Neuronal stem cell (in vitro differentiated cells): ENCODE measurements at regions not wholly inside any gene's neighbourhood (a gene's known extent, or its start where the extent isn't known, plus 50 kb on each side); places are given as distances from the start of the nearest gene placed in this dataset.

Source experiments
- DNase-seq: peaks from one replicate; pipeline ENCODE4 v3.0.0-alpha.2; 2013; ENCODE audit warnings: low spot score
- H2AFZ ChIP-seq: one replicate; pipeline ENCODE4 v1.6.1; 2013; ENCODE audit warnings: mild to moderate bottlenecking, low read length, inconsistent platforms
- H2AK5ac ChIP-seq: 2 replicates; pipeline ENCODE4 v1.6.1; 2013; ENCODE audit warnings: low read depth, mild to moderate bottlenecking, inconsistent platforms, low read length, moderate library complexity, mixed read lengths
- H2BK120ac ChIP-seq: 2 replicates; pipeline ENCODE4 v1.6.1; 2013; ENCODE audit warnings: low read depth, mild to moderate bottlenecking, inconsistent platforms, low read length, moderate library complexity, mixed read lengths
- H2BK12ac ChIP-seq: one replicate; pipeline ENCODE4 v1.6.1; 2013; ENCODE audit warnings: low read length, inconsistent platforms
- H2BK15ac ChIP-seq: 2 replicates; pipeline ENCODE4 v1.6.1; 2013; ENCODE audit warnings: mild to moderate bottlenecking, low read length, inconsistent platforms, mixed read lengths
- H2BK5ac ChIP-seq: one replicate; pipeline ENCODE4 v1.6.1; 2013; ENCODE audit warnings: inconsistent platforms, mild to moderate bottlenecking, low read length, moderate library complexity
- H3K14ac ChIP-seq: one replicate; pipeline ENCODE4 v1.6.1; 2013; ENCODE audit warnings: low read length, inconsistent platforms
- H3K18ac ChIP-seq: 2 replicates; pipeline ENCODE4 v1.6.1; 2013; ENCODE audit warnings: low read length, inconsistent platforms
- H3K23ac ChIP-seq: 2 replicates; pipeline ENCODE4 v1.6.1; 2013; ENCODE audit warnings: low read depth, mild to moderate bottlenecking, mixed read lengths, low read length, inconsistent platforms; ENCODE audit not compliant: poor library complexity
- H3K27ac ChIP-seq: replicated peaks from 3 replicates; pipeline ENCODE4 v1.5.1; 2013; ENCODE audit warnings: low read length, inconsistent platforms
- H3K27me3 ChIP-seq, 3 experiments: 2 replicates each; pipeline ENCODE4 v1.6.1; 2013; ENCODE audit warnings: low read length in 3 of 3, mild to moderate bottlenecking in 2 of 3, inconsistent platforms in 1 of 3, low read depth in 1 of 3, mixed read lengths in 1 of 3, moderate library complexity in 1 of 3; ENCODE audit not compliant: control insufficient read depth in 3 of 3, insufficient read depth in 3 of 3
- H3K36me3 ChIP-seq, 2 donors: replicated peaks in 1 of 2; 2 replicates each; pipeline ENCODE4 v1.6.1; 2013; ENCODE audit warnings: low read length in 2 of 2; ENCODE audit not compliant: control insufficient read depth in 2 of 2, insufficient read depth in 2 of 2
- H3K4ac ChIP-seq: 2 replicates; pipeline ENCODE4 v1.6.1; 2013; ENCODE audit warnings: inconsistent platforms, mild to moderate bottlenecking, low read length, moderate library complexity
- H3K4me1 ChIP-seq, 2 donors: 1 replicate in 1 of 2; 2 replicates in 1 of 2; pipeline ENCODE4 v1.6.1; 2013; ENCODE audit warnings: low read length in 2 of 2, low read depth in 1 of 2; ENCODE audit not compliant: control insufficient read depth in 2 of 2, insufficient read depth in 1 of 2
- H3K4me2 ChIP-seq: one replicate; pipeline ENCODE4 v1.6.1; 2013; ENCODE audit warnings: mild to moderate bottlenecking, low read length, inconsistent platforms; ENCODE audit not compliant: insufficient read depth, poor library complexity, severe bottlenecking
- H3K4me3 ChIP-seq, 2 donors: 2 replicates each; pipeline ENCODE4 v1.5.1; 2013; ENCODE audit warnings: low read length in 2 of 2, mild to moderate bottlenecking in 2 of 2, inconsistent platforms in 1 of 2, moderate library complexity in 1 of 2
- H3K79me1 ChIP-seq: one replicate; pipeline ENCODE4 v1.6.1; 2013; ENCODE audit warnings: low read depth, mild to moderate bottlenecking, inconsistent platforms, low read length, moderate library complexity
- H3K9ac ChIP-seq: one replicate; pipeline ENCODE4 v1.6.1; 2013; ENCODE audit warnings: mild to moderate bottlenecking, low read depth, low read length, inconsistent platforms; ENCODE audit not compliant: poor library complexity
- H3K9me3 ChIP-seq, 2 donors: replicated peaks in 1 of 2; 2 replicates each; pipeline versions ENCODE3 to v1.6.1; 2013; ENCODE audit warnings: low read length in 2 of 2, mild to moderate bottlenecking in 2 of 2, inconsistent platforms in 1 of 2, low read depth in 1 of 2, mixed read lengths in 1 of 2, moderate library complexity in 1 of 2; ENCODE audit not compliant: control insufficient read depth in 2 of 2, insufficient read depth in 1 of 2
- H4K8ac ChIP-seq: one replicate; pipeline ENCODE4 v1.6.1; 2013; ENCODE audit warnings: low read depth, mild to moderate bottlenecking, inconsistent platforms, low read length, moderate library complexity
- H4K91ac ChIP-seq: one replicate; pipeline ENCODE4 v1.6.1; 2013; ENCODE audit warnings: low read length, low read depth, mild to moderate bottlenecking, inconsistent platforms; ENCODE audit not compliant: poor library complexity
- WGBS, 2 donors: extraction: QIAGEN DNeasy Blood & Tissue Kit; methylation state at CpG; one replicate each; pipeline ENCODE4 v1.1.7; 2013; ENCODE audit warnings: missing lambda C conversion rate in 2 of 2, mixed read lengths in 1 of 2; ENCODE audit not compliant: insufficient read length in 2 of 2, insufficient replicate concordance in 1 of 2; ENCODE audit errors: extremely low coverage in 2 of 2; 5-methylcytosine and 5-hydroxymethylcytosine counted together

DNA sequence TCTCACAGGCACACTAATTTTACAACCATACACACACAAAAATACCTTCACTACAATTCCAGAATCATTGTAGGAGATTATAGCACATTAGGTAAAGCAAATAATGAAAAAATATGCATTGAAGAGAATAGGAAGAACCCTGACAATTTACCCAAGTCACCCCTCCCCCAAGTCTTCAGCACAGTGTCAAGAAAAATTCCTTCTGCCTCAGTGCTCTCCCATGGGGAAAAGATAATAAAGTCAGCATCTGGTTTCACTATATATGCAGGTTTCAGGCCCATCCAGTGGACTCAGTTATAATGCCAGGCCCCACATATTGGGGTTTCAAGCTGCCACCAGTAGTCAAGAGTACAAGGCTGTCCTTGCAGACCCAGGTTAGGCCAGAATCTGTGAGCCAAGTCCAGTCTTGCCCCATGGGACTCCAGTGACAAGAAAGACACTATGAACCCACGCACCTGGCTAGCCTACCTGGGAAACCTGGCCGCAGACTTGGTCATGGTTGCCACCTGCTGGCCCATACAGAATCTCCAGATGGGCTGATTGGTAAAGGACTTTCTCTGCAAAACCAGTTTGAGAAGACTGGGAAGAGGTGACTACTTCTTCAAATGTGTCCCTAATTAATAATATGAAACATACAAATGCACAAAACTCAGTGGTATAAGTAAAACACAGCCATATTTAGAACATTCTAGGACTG, 398.6 kb upstream of the FLRT2 start:
- no peak overlapping the region for H3K4me2 ChIP-seq
- H3K14ac ChIP-seq, result no peak overlapping the region
- no peaks in the 10 kb centered on the region for H3K36me3 ChIP-seq
- no peak overlapping the region for H2AFZ ChIP-seq
- no peak overlapping the region for H4K91ac ChIP-seq
- no peak overlapping the region for H3K4me3 ChIP-seq
- H3K9ac ChIP-seq, result no peak overlapping the region
- H2BK5ac ChIP-seq, result no peak overlapping the region
- H3K27ac ChIP-seq, result no peak overlapping the region
- no peak overlapping the region for H2BK15ac ChIP-seq
- WGBS, 2 donors, result no CpG with 5 or more reads among the region's 2 CpGs
- H3K23ac ChIP-seq, result no peak overlapping the region
- no peaks in the 10 kb centered on the region for H3K9me3 ChIP-seq
- H2AK5ac ChIP-seq, result no peak overlapping the region
- H3K4ac ChIP-seq, result no peak overlapping the region
- H4K8ac ChIP-seq, result no peak overlapping the region
- no peak for DNase-seq
- no peak overlapping the region for H2BK120ac ChIP-seq
- H2BK12ac ChIP-seq, result no peak overlapping the region
- no peaks in the 10 kb centered on the region for H3K79me1 ChIP-seq
- no peak overlapping the region for H3K18ac ChIP-seq
- H3K4me1 ChIP-seq, result no peaks in the 10 kb centered on the region
- no peaks in the 10 kb centered on the region for H3K27me3 ChIP-seq

DNA sequence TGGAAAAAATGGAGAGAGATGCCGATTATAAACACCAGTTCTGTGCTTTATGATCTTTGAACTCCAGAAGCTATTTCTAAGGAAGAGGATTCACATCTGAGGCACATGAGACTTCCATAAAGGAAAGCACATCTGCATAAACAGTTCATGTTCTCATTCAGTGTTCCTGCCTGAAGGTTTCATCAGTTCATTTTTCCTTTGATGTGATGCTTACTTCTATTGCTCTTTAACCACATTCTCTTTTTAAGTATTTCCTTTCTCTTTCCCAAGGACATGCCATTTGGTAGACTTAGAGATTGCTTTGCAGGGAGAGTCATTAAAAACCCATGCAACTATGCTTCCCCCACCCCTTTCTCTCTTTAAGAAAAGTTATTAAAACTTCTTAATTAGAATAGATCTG, 387.0 kb upstream of the FLRT2 start:
- Histone ChIP-seq H3K9me3 (no peaks in the 10 kb centered on the region), H2BK120ac (no peak overlapping the region), H3K18ac (no peak overlapping the region), H3K4me1 (no peaks in the 10 kb centered on the region), H3K27ac (no peak overlapping the region), H3K4me2 (no peak overlapping the region), H3K9ac (no peak overlapping the region), H2AK5ac (no peak overlapping the region), H3K4me3 (no peak overlapping the region), H3K14ac (no peak overlapping the region), H2BK15ac (no peak overlapping the region), H2BK5ac (no peak overlapping the region), H3K36me3 (no peaks in the 10 kb centered on the region), H2BK12ac (no peak overlapping the region), H4K91ac (no peak overlapping the region), H3K27me3 (no peaks in the 10 kb centered on the region), H3K4ac (no peak overlapping the region), H4K8ac (no peak overlapping the region), H2AFZ (no peak overlapping the region), H3K79me1 (no peaks in the 10 kb centered on the region), H3K23ac (no peak overlapping the region)
- WGBS, 2 donors, result no CpG with 5 or more reads among the region's 1 CpG
- no peak for DNase-seq

DNA sequence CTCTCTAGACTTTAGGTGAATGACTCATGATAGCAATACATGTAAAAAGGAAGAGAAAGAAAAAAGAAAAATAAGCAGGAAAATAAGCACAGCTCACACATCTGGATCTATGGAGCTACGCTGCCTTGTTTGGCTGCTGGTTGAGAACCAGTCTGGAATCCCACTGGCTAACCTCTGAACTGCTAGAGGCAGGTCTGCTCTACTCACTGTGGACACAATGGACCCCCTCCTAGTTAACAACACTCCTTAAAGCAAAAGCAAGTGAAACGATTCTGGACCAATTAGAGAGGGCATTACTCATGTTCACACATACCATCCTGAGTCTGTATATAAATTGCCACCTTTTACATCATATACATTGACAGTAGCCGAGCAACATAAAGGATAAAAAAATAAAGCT, 383.2 kb upstream of the FLRT2 start:
- Histone ChIP-seq H3K23ac (no peak overlapping the region), H3K36me3 (no peaks in the 10 kb centered on the region), H2BK12ac (no peak overlapping the region), H3K9me3 (no peaks in the 10 kb centered on the region), H2AFZ (no peak overlapping the region), H3K4me3 (no peak overlapping the region), H3K27me3 (no peaks in the 10 kb centered on the region), H4K8ac (no peak overlapping the region), H4K91ac (no peak overlapping the region), H2BK120ac (no peak overlapping the region), H3K4ac (no peak overlapping the region), H3K27ac (no peak overlapping the region), H3K14ac (no peak overlapping the region), H3K9ac (no peak overlapping the region), H3K18ac (no peak overlapping the region), H2BK5ac (no peak overlapping the region), H3K79me1 (no peaks in the 10 kb centered on the region), H3K4me2 (no peak overlapping the region), H2AK5ac (no peak overlapping the region), H3K4me1 (no peaks in the 10 kb centered on the region), H2BK15ac (no peak overlapping the region)
- DNase-seq, result no peak
- no CpG with 5 or more reads among the region's 3 CpGs for WGBS, 2 donors

- no peak overlapping the region for H3K4ac ChIP-seq
- H3K9ac ChIP-seq, result no peak overlapping the region
- H3K4me3 ChIP-seq, result no peak overlapping the region
- no peak overlapping the region for H4K8ac ChIP-seq
- no peak overlapping the region for H3K14ac ChIP-seq
- H3K27ac ChIP-seq, result no peak overlapping the region
- H3K4me2 ChIP-seq, result no peak overlapping the region
- no peak overlapping the region for H2BK120ac ChIP-seq
- no peak overlapping the region for H3K23ac ChIP-seq
- H3K18ac ChIP-seq, result no peak overlapping the region
- no peaks in the 10 kb centered on the region for H3K79me1 ChIP-seq
- no peaks in the 10 kb centered on the region for H3K27me3 ChIP-seq
- H3K9me3 ChIP-seq, result no peaks in the 10 kb centered on the region
- H2BK5ac ChIP-seq, result no peak overlapping the region
- no peak overlapping the region for H2BK15ac ChIP-seq
- H2BK12ac ChIP-seq, result no peak overlapping the region
- no peak overlapping the region for H2AK5ac ChIP-seq
- no peaks in the 10 kb centered on the region for H3K36me3 ChIP-seq
- no peak overlapping the region for H2AFZ ChIP-seq
- DNase-seq, result no peak
- H4K91ac ChIP-seq, result no peak overlapping the region
- WGBS, 2 donors, result no CpG with 5 or more reads among the region's 4 CpGs
- H3K4me1 ChIP-seq, result no peaks in the 10 kb centered on the region
These were observed 379.8 kb upstream of the FLRT2 start for GRCh38 chr14:85150166-85150565.
